Adrenal gland (tissue), 9 donors: ENCODE measurements at regions not wholly inside any gene's neighbourhood (a gene's known extent, or its start where the extent isn't known, plus 50 kb on each side); places are given as distances from the start of the nearest gene placed in this dataset.
"Not testable (repeated sequence)": the region's sequence is repeated elsewhere in the genome, so short reads cannot be mapped to it uniquely, and the experiment has no call there.

Experiments
- DNase-seq, 7 donors: peaks; one replicate each; pipeline ENCODE4 v3.0.0-alpha.2; 2019 to 2020
- H3K27ac ChIP-seq, 5 donors: fragments of 200-600 bp; sonication (generic) in 4 of 5; 1 replicate in 3 of 5; 2 replicates in 2 of 5; pipeline versions ENCODE4 v1.5.1 to v1.8.0; 2016 to 2020; ENCODE audit warnings: mild to moderate bottlenecking in 1 of 5
- H3K27me3 ChIP-seq: fragments of 200-600 bp; 2 replicates; pipeline ENCODE4 v1.8.0; 2021
- H3K36me3 ChIP-seq, 2 donors: fragments of 200-600 bp; replicated peaks in 1 of 2; 1 replicate in 1 of 2; 2 replicates in 1 of 2; pipeline versions ENCODE4 v1.5.1 to v1.8.0; 2018 to 2022
- H3K4me1 ChIP-seq, 2 donors: fragments of 200-600 bp; replicated peaks in 1 of 2; 1 replicate in 1 of 2; 2 replicates in 1 of 2; pipeline versions ENCODE4 v1.5.1 to v1.8.0; 2018 to 2021
- H3K4me3 ChIP-seq, 4 donors: fragments of 200-600 bp; sonication (generic) in 3 of 4; one replicate each; pipeline ENCODE4 v1.5.1; 2016 to 2018
- H3K9me3 ChIP-seq, 3 donors: fragments of 200-600 bp; sonication (generic) in 1 of 3; replicated peaks in 1 of 3; 1 replicate in 2 of 3; 2 replicates in 1 of 3; pipeline versions ENCODE4 v1.5.1 to v1.8.0; 2016 to 2021
- WGBS, 4 donors: extraction: QIAGEN DNeasy Blood & Tissue Kit in 2 of 4; methylation state at CpG; one replicate each; pipeline versions ENCODE4 v1.1.5 to v1.1.7; 2013 to 2017; 5-methylcytosine and 5-hydroxymethylcytosine counted together
- intact Hi-C, 2 donors: fragments of 100-400 bp; cut with DNase I; formaldehyde crosslinking; loops; one replicate each; pipeline versions ENCODE4 v1.14.1 to v1.15.0; 2022 to 2023
- TF ChIP-seq, protein P1 (sequence below), 6 experiments: fragments of 450-650 bp in 4 of 6; fragments of 200-600 bp in 2 of 6; sonication (generic) in 1 of 6; IDR thresholded peaks; 1 replicate in 5 of 6; 2 replicates in 1 of 6; pipeline versions ENCODE4 v1.5.1 to v1.8.0; 2016 to 2021; ENCODE audit warnings: antibody characterized with exemption in 6 of 6, mild to moderate bottlenecking in 2 of 6, moderate library complexity in 1 of 6
- donor health status: healthy with polysubstance abuse.
- donor health status: Bipolar disorder and iron deficiency.
- donor health status: DM: yes; HTN: yes; CAD: no.
- donor health status: DM: no; HTN: no; CAD: no.
- donor health status: DM: no; HTN: no; CAD: no.

- H3K4me3 ChIP-seq, H3K27me3 ChIP-seq, H3K9me3 ChIP-seq, DNase-seq, H3K27ac ChIP-seq, H3K4me1 ChIP-seq, intact Hi-C loops, H3K36me3 ChIP-seq: not testable (repeated sequence)
- WGBS, 4 donors: 33 to 48% (median 41%) methylated on average over 1 of the region's 1 CpG
These were observed 86.3 kb upstream of the NOX4 start for GRCh38 chr11:89577428-89577827.

- intact Hi-C loops: no loop called here
- H3K9me3 ChIP-seq: no peaks in the 10 kb centered on the region
- no peaks in the 10 kb centered on the region for H3K4me1 ChIP-seq
- H3K36me3 ChIP-seq: no peaks in the 10 kb centered on the region
- H3K27me3 ChIP-seq: peaks cover 4% of the 10 kb centered on the region
- H3K27ac ChIP-seq: no peak overlapping the region
- TF ChIP-seq, protein P1, sequence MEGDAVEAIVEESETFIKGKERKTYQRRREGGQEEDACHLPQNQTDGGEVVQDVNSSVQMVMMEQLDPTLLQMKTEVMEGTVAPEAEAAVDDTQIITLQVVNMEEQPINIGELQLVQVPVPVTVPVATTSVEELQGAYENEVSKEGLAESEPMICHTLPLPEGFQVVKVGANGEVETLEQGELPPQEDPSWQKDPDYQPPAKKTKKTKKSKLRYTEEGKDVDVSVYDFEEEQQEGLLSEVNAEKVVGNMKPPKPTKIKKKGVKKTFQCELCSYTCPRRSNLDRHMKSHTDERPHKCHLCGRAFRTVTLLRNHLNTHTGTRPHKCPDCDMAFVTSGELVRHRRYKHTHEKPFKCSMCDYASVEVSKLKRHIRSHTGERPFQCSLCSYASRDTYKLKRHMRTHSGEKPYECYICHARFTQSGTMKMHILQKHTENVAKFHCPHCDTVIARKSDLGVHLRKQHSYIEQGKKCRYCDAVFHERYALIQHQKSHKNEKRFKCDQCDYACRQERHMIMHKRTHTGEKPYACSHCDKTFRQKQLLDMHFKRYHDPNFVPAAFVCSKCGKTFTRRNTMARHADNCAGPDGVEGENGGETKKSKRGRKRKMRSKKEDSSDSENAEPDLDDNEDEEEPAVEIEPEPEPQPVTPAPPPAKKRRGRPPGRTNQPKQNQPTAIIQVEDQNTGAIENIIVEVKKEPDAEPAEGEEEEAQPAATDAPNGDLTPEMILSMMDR (IDR thresholded peaks at IDR 0.05): no peak
- no peak for DNase-seq
- WGBS, 4 donors: 66 to 71% (median 69%) methylated on average over 2 of the region's 2 CpGs
- H3K4me3 ChIP-seq: no peak overlapping the region
These were observed 92.4 kb upstream of the NOX4 start for GRCh38 chr11:89583580-89583979.

DNA sequence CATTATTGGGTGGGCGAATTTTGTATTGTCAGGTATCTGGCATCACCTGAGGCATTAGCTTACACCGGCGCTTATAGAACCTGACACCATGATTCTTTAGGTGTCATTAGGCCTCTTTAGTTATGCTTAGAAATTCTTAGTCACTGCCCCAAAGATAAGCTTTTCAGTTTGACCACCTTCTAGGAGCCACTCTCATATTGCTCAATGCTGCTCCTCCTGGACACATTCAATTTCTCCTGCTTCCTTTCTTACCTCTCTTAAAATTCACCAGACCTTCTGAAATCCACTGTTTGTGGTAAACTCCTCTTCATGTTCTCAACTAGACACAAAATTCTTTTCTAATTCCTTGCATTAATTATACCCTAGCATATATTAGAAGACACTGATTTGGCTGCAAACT, 93.9 kb upstream of the NOX4 start:
- H3K4me1 ChIP-seq, H3K27ac ChIP-seq, H3K4me3 ChIP-seq, H3K27me3 ChIP-seq, intact Hi-C loops, H3K9me3 ChIP-seq, H3K36me3 ChIP-seq, DNase-seq: not testable (repeated sequence)
- WGBS, 4 donors: 92 to 100% (median 94%) methylated on average over 3 of the region's 3 CpGs

DNA sequence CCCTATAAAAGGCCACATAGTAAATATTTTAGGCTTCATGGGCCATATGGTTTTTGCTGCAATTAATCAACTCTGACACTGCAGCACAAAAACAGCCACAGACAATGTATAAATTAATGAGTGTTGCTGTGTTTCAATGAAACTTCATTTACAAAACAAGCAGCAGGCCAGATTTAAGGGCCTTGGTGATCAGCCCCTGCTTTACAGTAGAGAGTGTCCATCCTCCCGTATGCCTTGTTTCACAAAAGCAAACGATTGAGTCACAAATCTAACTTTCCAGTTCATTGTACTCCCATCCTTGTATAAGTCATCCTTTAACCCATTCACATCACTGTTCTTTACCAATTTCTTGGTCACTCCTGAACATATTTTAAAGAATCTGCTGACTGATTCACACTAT, 94.3 kb upstream of the NOX4 start:
- H3K27me3 ChIP-seq, DNase-seq, H3K4me3 ChIP-seq, H3K4me1 ChIP-seq, H3K36me3 ChIP-seq, intact Hi-C loops, H3K27ac ChIP-seq, H3K9me3 ChIP-seq: not testable (repeated sequence)
- 44 to 64% (median 61%) methylated on average over 2 of the region's 2 CpGs for WGBS, 4 donors

- H3K9me3 ChIP-seq, H3K27me3 ChIP-seq, H3K4me1 ChIP-seq, H3K27ac ChIP-seq, DNase-seq, intact Hi-C loops, H3K36me3 ChIP-seq, H3K4me3 ChIP-seq: not testable (repeated sequence)
- 64 to 82% (median 78%) methylated on average over 6 of the region's 6 CpGs for WGBS, 4 donors
These were observed 98.2 kb upstream of the NOX4 start for GRCh38 chr11:89589413-89589812.

DNA sequence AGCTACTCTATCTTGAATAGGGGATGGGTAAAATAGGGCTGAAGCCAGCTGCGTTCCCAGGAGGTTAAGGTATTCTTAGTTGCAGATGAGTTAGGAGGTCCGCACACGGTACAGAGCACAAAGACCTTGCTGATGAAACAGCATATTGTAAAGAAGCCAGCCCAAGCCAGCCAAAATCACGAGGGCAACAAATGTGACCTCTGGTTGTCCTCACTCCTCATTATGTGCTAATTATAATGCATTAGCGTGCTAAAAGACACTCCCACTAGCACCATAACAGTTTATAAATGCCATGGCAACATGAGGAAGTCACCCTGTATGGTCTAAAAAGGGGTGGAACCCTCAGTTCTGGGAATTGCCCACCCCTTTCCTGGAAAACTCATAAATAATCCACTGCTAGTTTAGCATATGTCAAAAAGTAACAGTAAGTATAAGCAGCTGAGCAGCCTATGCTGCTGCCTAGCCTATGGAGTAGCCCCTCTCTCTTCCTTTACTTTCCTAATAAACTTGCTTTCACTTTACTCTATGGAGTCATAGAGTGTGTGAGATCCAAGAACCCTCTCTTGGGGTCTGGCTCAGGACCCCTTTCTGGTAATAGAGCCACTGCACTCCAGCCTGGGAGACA, 98.9 kb upstream of the NOX4 start:
- intact Hi-C loops, H3K36me3 ChIP-seq, H3K9me3 ChIP-seq, H3K27ac ChIP-seq, DNase-seq, H3K4me1 ChIP-seq, H3K4me3 ChIP-seq, H3K27me3 ChIP-seq: not testable (repeated sequence)
- WGBS, 4 donors: 71 to 82% (median 74%) methylated on average over 5 of the region's 5 CpGs

DNA sequence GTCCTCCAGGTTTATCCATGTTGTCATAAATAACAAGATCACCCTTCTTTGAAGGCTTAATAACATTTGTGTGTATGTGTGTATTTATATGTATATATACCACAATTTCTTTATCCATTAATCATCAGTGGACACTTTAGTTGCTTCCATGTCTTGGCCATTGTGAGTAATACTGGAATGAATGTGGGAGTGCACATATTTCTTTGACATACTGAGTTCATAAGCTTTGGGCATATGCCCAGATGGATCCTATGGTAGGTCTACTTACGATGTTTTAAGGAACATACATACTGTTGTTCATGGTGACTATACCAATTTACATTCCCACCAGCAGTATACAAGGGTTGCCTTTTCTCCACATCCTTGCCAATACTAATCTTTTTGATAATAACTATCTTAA, 108.8 kb upstream of the TRIM77 start:
- H3K27ac ChIP-seq, DNase-seq, H3K4me3 ChIP-seq, H3K4me1 ChIP-seq, intact Hi-C loops, H3K36me3 ChIP-seq, H3K27me3 ChIP-seq, H3K9me3 ChIP-seq: not testable (repeated sequence)
- 88 to 94% (median 91%) methylated on average over 1 of the region's 1 CpG for WGBS, 4 donors
